HT-29 (cell line): ENCODE measurements at regions not wholly inside any gene's neighbourhood (a gene's known extent, or its start where the extent isn't known, plus 50 kb on each side); places are given as distances from the start of the nearest gene placed in this dataset.

ENCODE experiments used
- DNase-seq: peaks from one replicate; pipeline ENCODE4 v3.0.0-alpha.2; 2015; ENCODE audit warnings: low spot score

DNA sequence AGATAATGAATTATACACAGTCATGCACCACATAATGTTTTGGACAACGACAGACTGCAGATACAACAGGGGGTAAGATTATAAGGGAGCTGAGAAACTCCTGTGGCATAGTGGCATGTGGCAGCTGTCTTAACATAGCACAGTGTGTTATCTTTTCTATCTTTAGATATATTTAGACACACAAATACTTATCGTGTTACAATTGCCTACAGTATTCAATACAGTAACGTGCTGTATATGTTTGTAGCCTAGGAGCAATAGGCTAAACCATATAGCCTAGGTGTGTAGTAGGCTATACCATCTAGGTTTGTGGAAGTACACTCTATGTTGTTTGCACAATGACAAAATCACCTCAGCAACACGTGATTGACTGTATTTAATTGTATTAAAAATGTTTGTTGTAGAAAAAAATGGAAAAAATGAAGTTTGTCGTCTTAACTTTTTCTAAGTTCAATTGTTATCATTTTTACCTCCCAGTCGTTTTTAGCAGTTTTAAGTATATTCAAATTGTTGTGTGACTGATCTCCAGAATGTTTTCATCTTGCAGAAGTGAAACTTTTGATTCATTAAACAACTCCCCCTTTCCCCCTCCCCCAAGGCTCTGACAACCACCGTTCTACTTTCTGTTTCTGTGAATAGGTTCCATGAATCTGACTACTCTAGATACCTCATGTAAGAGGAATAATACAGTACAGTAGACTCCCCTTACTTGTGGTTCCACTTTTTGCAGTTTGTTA, 351.0 kb upstream of the B3GALT2 start:
- no peak for DNase-seq

GRCh38 chr1:193533853-193534252, 347.4 kb upstream of the B3GALT2 start:
- no peak for DNase-seq

DNA sequence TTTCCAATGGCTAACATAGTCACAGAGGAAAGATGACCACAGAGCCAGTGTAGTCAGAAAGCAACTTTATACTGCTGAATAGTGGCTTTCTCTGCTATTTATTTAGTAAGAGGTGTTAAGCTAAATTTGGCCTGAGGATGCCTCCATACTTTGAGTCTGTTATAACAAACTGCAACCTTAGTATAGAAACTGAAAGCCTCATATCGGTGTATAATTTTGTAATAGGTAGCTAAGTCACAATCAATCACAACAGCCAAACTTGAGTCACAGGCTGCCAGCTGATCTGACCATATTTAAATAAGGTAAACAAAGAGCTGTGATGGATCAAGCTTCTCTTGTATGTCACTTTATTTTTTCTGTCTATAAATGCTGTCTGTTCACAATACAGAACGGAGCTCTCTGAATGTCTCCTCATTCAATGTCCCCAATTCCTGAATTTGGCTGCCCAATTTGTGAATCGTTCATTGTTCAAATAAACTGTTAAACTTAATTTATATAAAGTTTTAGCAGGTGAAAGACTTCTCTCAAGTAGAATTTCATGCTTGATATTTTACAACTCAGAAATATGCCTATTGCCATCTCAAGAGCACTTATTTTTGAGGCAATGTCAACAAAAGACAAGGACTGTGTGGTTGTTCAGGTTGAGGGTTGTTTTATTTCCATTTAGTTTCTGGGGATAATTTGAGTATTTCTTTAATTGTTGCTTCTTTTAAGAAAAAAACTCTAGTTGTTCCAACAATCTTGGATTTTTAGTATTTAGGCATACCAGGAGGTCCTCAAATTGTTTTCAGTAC, 339.7 kb upstream of the B3GALT2 start:
- DNase-seq: no peak

DNA sequence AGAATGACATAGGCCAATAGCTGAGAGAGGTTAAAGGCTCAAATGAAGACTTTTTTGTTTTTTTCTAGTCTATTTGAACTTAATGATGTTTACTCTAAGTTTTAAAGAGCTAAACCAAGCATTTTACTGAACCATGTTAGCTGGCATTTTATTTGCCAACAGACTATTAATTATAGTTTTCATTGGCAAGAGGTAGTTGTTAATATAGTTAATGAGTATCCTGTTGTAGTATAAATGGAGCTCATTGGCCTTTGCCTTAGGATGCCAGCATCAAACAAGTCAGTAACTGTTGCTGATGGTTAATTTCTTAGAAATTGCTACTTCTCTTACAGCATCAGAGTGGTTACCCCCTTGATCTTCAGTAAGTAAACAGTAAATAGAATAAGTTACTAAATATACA, 339.0 kb upstream of the B3GALT2 start:
- DNase-seq: peak; percentile 3

DNA sequence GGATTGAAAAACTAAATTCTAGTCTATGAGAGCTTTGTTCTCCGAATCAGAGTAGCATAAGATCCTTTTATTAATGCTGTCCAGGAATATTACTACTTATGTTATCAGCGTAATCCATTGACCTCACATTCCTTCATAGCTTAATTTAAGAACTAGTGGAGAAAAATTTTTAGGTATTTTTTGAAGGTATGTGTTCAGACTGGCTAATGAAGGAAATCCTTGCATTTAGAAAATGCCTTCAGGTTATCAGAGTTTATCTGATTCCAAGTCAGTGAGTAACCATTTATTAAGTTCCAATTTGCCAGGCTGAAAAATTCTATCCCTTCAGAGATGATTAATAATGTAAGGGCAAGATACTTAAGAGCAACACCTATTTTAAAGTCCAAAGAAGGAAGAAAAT, 338.2 kb upstream of the B3GALT2 start:
- DNase-seq: no peak

DNA sequence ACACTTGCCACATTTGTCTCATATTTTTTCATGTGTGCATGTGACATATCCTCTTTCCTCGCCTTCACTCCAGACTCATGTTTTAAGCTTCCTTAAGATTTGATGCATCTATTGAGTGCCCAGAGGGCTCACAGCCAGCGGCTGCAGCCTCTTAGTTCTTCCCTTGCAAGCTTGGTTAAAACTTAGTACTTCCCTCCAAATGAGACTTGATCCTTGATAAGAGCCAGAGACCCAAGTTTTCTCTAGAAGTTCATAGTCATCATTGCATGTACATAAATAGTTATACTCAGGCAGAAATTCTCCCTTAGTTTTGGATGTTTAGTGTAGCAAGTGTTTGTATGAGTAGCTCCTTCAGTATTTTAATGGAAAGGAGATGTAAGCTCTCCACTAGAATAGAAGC, 337.6 kb upstream of the B3GALT2 start:
- DNase-seq: no peak

DNA sequence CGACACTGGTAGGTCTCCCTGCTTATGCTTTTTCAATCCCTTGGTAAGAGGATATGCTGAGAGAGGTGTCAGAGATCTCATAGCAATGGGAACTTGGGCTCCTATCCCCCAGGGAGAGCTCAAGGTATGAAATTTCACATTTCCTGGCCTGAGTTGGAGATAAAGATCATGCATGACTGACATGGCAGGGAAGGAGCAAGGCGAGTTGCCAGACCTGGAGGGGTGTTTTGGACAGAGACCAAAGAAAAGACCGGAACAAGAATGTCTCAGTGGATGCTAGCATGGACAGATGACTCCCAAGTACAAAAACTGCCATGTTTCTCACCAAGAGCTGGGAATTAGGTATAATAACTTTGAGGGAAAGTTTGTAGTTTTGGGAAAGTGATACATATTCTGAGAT, 334.1 kb upstream of the B3GALT2 start:
- DNase-seq: no peak

DNA sequence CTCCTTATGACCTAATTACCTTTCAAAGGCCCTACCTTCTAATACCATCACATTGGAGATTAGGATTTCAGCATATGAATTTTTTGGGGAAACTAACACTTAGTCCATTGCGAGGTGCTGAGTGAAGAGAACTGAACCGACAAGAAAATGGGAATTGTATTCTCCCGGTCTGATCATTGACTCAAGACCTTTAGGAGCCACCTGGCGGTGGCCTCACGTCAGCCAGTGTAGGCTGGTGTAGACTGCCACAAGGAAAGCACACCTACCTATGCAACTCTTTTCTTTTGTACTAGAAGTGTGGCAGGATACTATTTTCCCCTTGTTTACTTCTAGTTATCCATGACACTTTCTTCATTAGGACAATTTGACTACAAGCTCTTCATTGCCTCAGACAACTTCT, 333.5 kb upstream of the B3GALT2 start:
- no peak for DNase-seq

GRCh38 chr1:193516755-193517388, 330.5 kb upstream of the B3GALT2 start:
- DNase-seq: no peak

- no peak for DNase-seq
Measured at GRCh38 chr1:193514397-193514796, 328.0 kb upstream of the B3GALT2 start.

DNA sequence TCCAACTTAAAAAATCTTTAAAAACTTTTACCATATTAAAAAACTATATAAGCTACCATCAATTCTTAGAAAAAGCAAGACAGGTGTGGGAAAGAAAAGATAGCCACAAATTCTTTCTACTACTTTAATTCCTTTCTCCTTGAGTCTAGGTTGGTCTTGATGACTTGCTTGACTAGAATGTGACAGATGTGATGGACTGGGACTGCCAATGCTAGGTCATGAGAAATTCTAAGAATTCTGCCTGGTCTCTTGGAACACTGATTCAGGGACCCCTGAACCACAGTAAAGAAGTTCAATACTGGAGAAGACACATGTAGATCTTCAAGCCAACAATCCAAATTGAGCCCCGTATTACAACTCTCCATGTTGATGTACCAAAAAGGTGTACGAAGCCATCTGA, 326.6 kb upstream of the B3GALT2 start:
- DNase-seq: no peak

DNA sequence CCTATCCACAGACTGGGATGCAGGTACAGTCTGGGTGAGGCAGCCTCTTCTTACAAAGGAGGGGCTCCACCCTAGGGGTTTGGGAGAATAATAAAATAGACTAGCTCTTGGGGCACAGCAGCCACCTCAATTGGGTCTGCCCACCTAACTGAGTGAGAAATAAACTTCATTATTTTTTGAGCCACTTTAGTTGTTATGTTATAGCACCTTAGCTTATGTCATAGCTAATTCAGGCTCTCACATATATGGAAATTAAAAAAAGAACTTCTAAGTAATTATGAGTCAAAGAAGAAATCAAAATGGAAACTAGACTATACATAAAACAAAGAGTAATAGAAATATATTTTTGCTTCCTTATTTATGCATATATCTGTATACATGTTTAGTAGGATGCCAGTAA, 318.5 kb upstream of the B3GALT2 start:
- DNase-seq: no peak

- DNase-seq: no peak
Measured at GRCh38 chr1:193498088-193498655, 311.8 kb upstream of the B3GALT2 start.

DNA sequence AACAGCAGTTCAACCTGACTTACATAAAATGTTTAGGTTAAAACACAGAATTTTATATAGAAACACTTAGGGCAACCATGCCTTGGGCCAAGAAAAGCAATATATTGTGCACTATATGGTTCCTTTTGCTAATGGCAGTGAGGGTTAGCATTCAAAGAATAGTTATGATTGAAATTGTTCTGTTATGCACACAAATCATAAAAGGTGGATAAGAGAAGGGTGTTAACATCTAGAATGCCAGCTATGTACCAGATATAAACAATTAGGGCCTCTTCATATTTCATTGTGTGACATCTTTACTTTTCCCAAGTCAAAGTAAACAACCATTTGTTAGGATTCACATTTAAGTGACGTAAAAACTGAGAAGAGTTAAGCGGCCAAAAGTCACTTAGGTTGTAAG, 308.0 kb upstream of the B3GALT2 start:
- DNase-seq: no peak

DNA sequence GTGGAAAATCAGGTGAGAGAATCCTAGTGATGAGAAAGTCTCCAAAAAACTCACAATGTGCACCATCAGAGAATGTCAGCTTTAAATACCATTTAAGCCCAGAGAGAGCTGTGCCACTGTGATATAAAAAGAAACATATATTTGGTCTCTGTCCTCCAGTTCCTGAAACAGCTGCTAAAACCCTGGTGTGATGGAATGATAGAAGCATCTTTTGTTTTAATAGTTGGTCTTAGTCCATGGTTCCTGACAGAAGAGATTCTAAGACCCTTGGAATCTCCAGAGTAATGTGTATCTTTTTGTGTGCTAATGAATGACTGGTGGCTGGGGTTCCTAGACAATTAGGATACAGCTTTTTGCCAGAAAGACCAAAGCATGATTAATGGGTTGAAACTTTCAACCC, 302.8 kb upstream of the B3GALT2 start:
- no peak for DNase-seq

DNA sequence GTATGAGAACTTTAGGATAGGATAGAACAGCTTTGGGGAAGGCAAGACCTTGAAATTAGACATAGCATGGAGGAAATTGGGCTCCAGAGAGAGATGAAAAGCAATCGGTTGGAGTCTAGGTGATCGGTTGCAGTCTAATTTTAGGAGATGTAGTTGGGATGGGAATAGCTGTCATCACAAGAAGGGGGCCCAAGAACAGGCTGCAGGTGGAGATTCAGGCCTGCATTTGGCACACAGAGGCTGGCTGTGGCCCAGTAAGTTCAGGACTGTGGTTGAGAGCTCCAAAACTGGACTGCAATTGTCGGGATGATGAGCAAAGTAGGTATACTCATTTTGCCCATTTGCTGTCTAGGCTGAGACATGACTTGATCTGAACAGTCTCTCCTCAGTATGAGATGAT, 301.3 kb upstream of the B3GALT2 start:
- DNase-seq: no peak

GRCh38 chr1:193486671-193487229, 300.3 kb upstream of the B3GALT2 start:
- no peak for DNase-seq

- DNase-seq: no peak
Measured at GRCh38 chr1:193480755-193481154, 294.3 kb upstream of the B3GALT2 start.

GRCh38 chr1:193479187-193479586, 292.8 kb upstream of the B3GALT2 start:
- peak; percentile 64 for DNase-seq

DNA sequence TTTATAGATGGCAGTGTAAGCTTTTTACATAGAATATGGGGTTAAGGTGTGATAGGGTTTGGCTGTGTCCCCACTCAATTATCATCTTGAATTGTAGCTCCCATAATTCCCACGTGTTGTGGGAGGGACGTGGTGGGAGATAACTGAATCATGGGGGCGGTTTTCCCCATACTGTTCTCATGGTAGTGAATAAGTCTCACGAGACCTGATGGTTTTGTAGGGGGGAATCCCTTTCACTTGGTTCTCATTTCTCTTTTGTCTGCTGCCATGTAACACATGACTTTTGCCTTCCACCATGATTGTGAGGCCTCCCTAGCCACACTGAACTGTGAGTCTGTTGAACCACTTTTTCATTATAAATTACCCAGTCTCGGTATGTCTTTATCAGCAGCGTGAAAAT, 290.3 kb upstream of the B3GALT2 start:
- DNase-seq: no peak

DNA sequence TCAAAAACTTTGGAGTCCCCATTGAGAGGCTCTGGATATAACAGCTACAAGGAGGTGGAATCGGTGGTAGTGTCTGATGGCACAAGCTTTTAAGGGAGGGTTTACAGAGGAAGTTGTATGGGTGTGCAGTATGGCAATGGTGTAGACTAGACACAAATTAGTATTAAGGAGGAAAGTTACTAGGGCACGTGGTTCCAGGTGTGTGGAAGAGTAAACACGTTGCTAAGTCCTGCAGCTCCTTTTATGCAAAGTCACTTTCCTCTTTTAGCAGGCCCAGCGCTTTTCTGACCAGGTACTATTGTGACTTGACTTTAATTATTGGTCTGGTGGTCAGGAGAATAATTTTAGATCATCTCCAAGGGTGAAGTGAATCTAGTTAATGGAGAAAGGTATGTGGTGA, 287.5 kb upstream of the B3GALT2 start:
- DNase-seq: no peak

- DNase-seq: no peak
Measured at GRCh38 chr1:193472838-193473398, 286.5 kb upstream of the B3GALT2 start.
